GM13977 (cell line): ENCODE measurements at regions not wholly inside any gene's neighbourhood (a gene's known extent, or its start where the extent isn't known, plus 50 kb on each side); places are given as distances from the start of the nearest gene placed in this dataset.

Experiments
- DNase-seq: peaks from one replicate; pipeline ENCODE4 v3.0.0; 2012; ENCODE audit warnings: low spot score
- CTCF ChIP-seq: IDR thresholded peaks from 2 replicates; pipeline ENCODE4 v1.5.1; 2012; ENCODE audit warnings: mild to moderate bottlenecking, control low read depth; ENCODE audit not compliant: insufficient read depth; ENCODE audit errors: extremely low read depth, missing control alignments
- in situ Hi-C: fragments of 300-500 bp; cut with MboI; formaldehyde crosslinking; loops from one replicate; pipeline ENCODE4 v1.12.0; 2022; ENCODE audit warnings: low sequenced_read_pairs, low pct_unique_long_range_greater_than_20kb, mixed read lengths, inconsistent platforms; ENCODE audit not compliant: unreplicated experiment

GRCh38 chr11:112596324-112596723 is 335.7 kb upstream of the PLET1 start:
- in situ Hi-C loops, result loop anchor here (25.0 kb wide), 1 partner anchor 691 kb away; no protein-coding TSS in a partner anchor
- no peak for DNase-seq
- TF ChIP-seq CTCF, result no peak

- DNase-seq, result no peak
- TF ChIP-seq CTCF, result no peak
- in situ Hi-C loops, result loop anchor here (25.0 kb wide), 1 partner anchor 690 kb away; no protein-coding TSS in a partner anchor
Measured at GRCh38 chr11:112597286-112597790, 336.7 kb upstream of the PLET1 start.

- no peak for DNase-seq
- no peak for TF ChIP-seq CTCF
- in situ Hi-C loops, result loop anchor here (25.0 kb wide), 1 partner anchor 688 kb away; no protein-coding TSS in a partner anchor
Measured at GRCh38 chr11:112599265-112599664, 338.6 kb upstream of the PLET1 start.

- in situ Hi-C loops, result loop anchor here (25.0 kb wide), 1 partner anchor 687 kb away; no protein-coding TSS in a partner anchor
- DNase-seq, result no peak
- no peak for TF ChIP-seq CTCF
Measured at GRCh38 chr11:112599856-112600533, 339.3 kb upstream of the PLET1 start.

GRCh38 chr11:112605093-112605666 is 344.5 kb upstream of the PLET1 start:
- in situ Hi-C loops, result no loop called here
- no peak for TF ChIP-seq CTCF
- no peak for DNase-seq

GRCh38 chr11:112606656-112607055 is 346.0 kb upstream of the PLET1 start:
- no peak for TF ChIP-seq CTCF
- in situ Hi-C loops, result no loop called here
- no peak for DNase-seq
